GM12865 (cell line): ENCODE measurements at regions not wholly inside any gene's neighbourhood (a gene's known extent, or its start where the extent isn't known, plus 50 kb on each side); places are given as distances from the start of the nearest gene placed in this dataset.

Source experiments
- DNase-seq: peaks from one replicate; pipeline ENCODE4 v3.0.0; 2010; ENCODE audit warnings: low read depth
- H3K4me3 ChIP-seq: 2 replicates; pipeline ENCODE4 v1.5.1; 2011; ENCODE audit warnings: mild to moderate bottlenecking, low read depth, low read length, control low read depth
- CTCF ChIP-seq: IDR thresholded peaks from 2 replicates; pipeline ENCODE4 v1.5.1; 2011; ENCODE audit warnings: low read length, control low read depth, low read depth, inconsistent platforms; ENCODE audit not compliant: insufficient read depth; ENCODE audit errors: missing control alignments

GRCh38 chr1:81407000-81407821 is 393.5 kb upstream of the ADGRL2 start:
- no peak for DNase-seq
- TF ChIP-seq CTCF, result no peak
- H3K4me3 ChIP-seq, result no peak overlapping the region

- H3K4me3 ChIP-seq, result no peak overlapping the region
- TF ChIP-seq CTCF, result no peak
Measured at GRCh38 chr1:81406292-81406999, 394.3 kb upstream of the ADGRL2 start.

GRCh38 chr1:81398041-81398440 is 402.7 kb upstream of the ADGRL2 start:
- DNase-seq, result no peak
- no peak for TF ChIP-seq CTCF
- H3K4me3 ChIP-seq, result no peak overlapping the region

More at GRCh38 chr1:81406292-81406999, 394.3 kb upstream of the ADGRL2 start:
- no peak for DNase-seq

- no peak for TF ChIP-seq CTCF
- no peak for DNase-seq
- H3K4me3 ChIP-seq, result no peak overlapping the region
Measured at GRCh38 chr1:81392526-81393226, 408.1 kb upstream of the ADGRL2 start.

- TF ChIP-seq CTCF, result no peak
- DNase-seq, result no peak
- no peak overlapping the region for H3K4me3 ChIP-seq
Measured at GRCh38 chr1:81391125-81391828, 409.5 kb upstream of the ADGRL2 start.

- no peak for DNase-seq
- no peak overlapping the region for H3K4me3 ChIP-seq
- TF ChIP-seq CTCF, result no peak
Measured at GRCh38 chr1:81388435-81388834, 412.3 kb upstream of the ADGRL2 start.
